HCT116 (cell line): ENCODE measurements at regions not wholly inside any gene's neighbourhood (a gene's known extent, or its start where the extent isn't known, plus 50 kb on each side); places are given as distances from the start of the nearest gene placed in this dataset.
"Not testable (repeated sequence)": the region's sequence is repeated elsewhere in the genome, so short reads cannot be mapped to it uniquely, and the experiment has no call there.

Experiments used
- CBX3 ChIP-seq: IDR thresholded peaks from 2 replicates; pipeline ENCODE4 v1.6.1; 2012; ENCODE audit warnings: low read depth
- CEBPB ChIP-seq: IDR thresholded peaks from 2 replicates; pipeline ENCODE4 v1.6.1; 2012; ENCODE audit warnings: low read depth
- POLR2A ChIP-seq: IDR thresholded peaks from 2 replicates; pipeline ENCODE4 v1.7.0; 2011; ENCODE audit warnings: borderline replicate concordance; ENCODE audit not compliant: insufficient read depth, insufficient read length; ENCODE audit errors: extremely low read depth
- POLR2AphosphoS5 ChIP-seq: IDR thresholded peaks from 2 replicates; pipeline ENCODE4 v1.6.1; 2011; ENCODE audit warnings: mild to moderate bottlenecking, low read depth, low read length, moderate library complexity
- SP1 ChIP-seq: IDR thresholded peaks from 2 replicates; pipeline ENCODE4 v1.6.1; 2012; ENCODE audit warnings: low read depth
- TCF7L2 ChIP-seq: IDR thresholded peaks from 2 replicates; pipeline ENCODE4 v1.7.0; 2011; ENCODE audit warnings: borderline replicate concordance, inconsistent platforms; ENCODE audit not compliant: insufficient read depth, insufficient read length; ENCODE audit errors: extremely low read depth
- YY1 ChIP-seq: IDR thresholded peaks from 2 replicates; pipeline ENCODE4 v1.6.1; 2011; ENCODE audit warnings: low read length, low read depth, moderate library complexity, mild to moderate bottlenecking; ENCODE audit not compliant: insufficient replicate concordance; ENCODE audit errors: extremely low read depth
- TF ChIP-seq, protein P1 (sequence below), 3 experiments: fragments of 200-600 bp in 1 of 3; sonication (generic) in 1 of 3; IDR thresholded peaks in 2 of 3; conservative IDR thresholded peaks in 1 of 3; 2 replicates each; pipeline ENCODE4 v1.5.1; 2012 to 2017; ENCODE audit warnings: low read depth in 2 of 3, low read length in 2 of 3, antibody characterized with exemption in 1 of 3, borderline replicate concordance in 1 of 3, control low read depth in 1 of 3, mild to moderate bottlenecking in 1 of 3, mixed read lengths in 1 of 3, mixed run types in 1 of 3, moderate library complexity in 1 of 3; ENCODE audit not compliant: insufficient read depth in 1 of 3

- TF ChIP-seq YY1, CEBPB, POLR2AphosphoS5, POLR2A, SP1, CBX3, TCF7L2: not testable (repeated sequence)
- TF ChIP-seq, protein P1, sequence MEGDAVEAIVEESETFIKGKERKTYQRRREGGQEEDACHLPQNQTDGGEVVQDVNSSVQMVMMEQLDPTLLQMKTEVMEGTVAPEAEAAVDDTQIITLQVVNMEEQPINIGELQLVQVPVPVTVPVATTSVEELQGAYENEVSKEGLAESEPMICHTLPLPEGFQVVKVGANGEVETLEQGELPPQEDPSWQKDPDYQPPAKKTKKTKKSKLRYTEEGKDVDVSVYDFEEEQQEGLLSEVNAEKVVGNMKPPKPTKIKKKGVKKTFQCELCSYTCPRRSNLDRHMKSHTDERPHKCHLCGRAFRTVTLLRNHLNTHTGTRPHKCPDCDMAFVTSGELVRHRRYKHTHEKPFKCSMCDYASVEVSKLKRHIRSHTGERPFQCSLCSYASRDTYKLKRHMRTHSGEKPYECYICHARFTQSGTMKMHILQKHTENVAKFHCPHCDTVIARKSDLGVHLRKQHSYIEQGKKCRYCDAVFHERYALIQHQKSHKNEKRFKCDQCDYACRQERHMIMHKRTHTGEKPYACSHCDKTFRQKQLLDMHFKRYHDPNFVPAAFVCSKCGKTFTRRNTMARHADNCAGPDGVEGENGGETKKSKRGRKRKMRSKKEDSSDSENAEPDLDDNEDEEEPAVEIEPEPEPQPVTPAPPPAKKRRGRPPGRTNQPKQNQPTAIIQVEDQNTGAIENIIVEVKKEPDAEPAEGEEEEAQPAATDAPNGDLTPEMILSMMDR (IDR thresholded peaks at IDR 0.05 in 2 of 3, conservative IDR thresholded peaks at IDR 0.05 in 1 of 3; ENCODE audit: borderline replicate concordance in 1 of 3, insufficient read depth in 1 of 3, low read depth in 2 of 3, low read length in 2 of 3), result not testable (repeated sequence)
These were observed 112.8 kb downstream of the CGGBP1 start for GRCh38 chr3:87946007-87946406.
